Heart right ventricle (tissue), 16 donors: ENCODE measurements at regions not wholly inside any gene's neighbourhood (a gene's known extent, or its start where the extent isn't known, plus 50 kb on each side); places are given as distances from the start of the nearest gene placed in this dataset.

ENCODE experiments used
- ATAC-seq, 8 donors: fragments of 200-7000 bp; cut with Tn5 transposase; one replicate each; pipeline ENCODE4 v1.9.1; 2020; ENCODE audit warnings: mild to moderate bottlenecking in 8 of 8, moderate library complexity in 8 of 8, moderate number of reproducible peaks in 1 of 8
- DNase-seq, 2 donors: peaks; one replicate each; pipeline ENCODE4 v3.0.0-alpha.2; 2020
- H3K27ac ChIP-seq, 10 donors: fragments of 200-600 bp; sonication (generic) in 2 of 10; one replicate each; pipeline versions ENCODE4 v1.5.0 to v1.8.0; 2020 to 2022; ENCODE audit warnings: mild to moderate bottlenecking in 3 of 10
- H3K27me3 ChIP-seq, 7 donors: fragments of 200-600 bp; one replicate each; pipeline ENCODE4 v1.8.0; 2021 to 2022; ENCODE audit warnings: mild to moderate bottlenecking in 2 of 7
- H3K36me3 ChIP-seq, 9 donors: fragments of 200-600 bp; sonication (generic) in 1 of 9; one replicate each; pipeline versions ENCODE4 v1.5.0 to v1.8.0; 2020 to 2022; ENCODE audit warnings: mild to moderate bottlenecking in 2 of 9
- H3K4me1 ChIP-seq, 9 donors: fragments of 200-600 bp; sonication (generic) in 1 of 9; one replicate each; pipeline versions ENCODE4 v1.5.0 to v1.8.0; 2020 to 2022; ENCODE audit warnings: mild to moderate bottlenecking in 4 of 9
- H3K4me3 ChIP-seq, 10 donors: fragments of 200-600 bp; sonication (generic) in 2 of 10; one replicate each; pipeline versions ENCODE4 v1.5.0 to v1.8.0; 2020 to 2022; ENCODE audit warnings: mild to moderate bottlenecking in 7 of 10, moderate library complexity in 2 of 10
- H3K9me3 ChIP-seq, 11 donors: fragments of 200-600 bp in 10 of 11; sonication (generic) in 2 of 11; one replicate each; pipeline versions ENCODE4 v1.5.0 to v1.8.0; 2013 to 2022; ENCODE audit warnings: mild to moderate bottlenecking in 2 of 11, control low read depth in 1 of 11, moderate library complexity in 1 of 11
- WGBS, 2 donors: extraction: QIAGEN DNeasy Blood & Tissue Kit; methylation state at CpG; one replicate each; pipeline ENCODE4 v1.1.7; 2013; ENCODE audit warnings: inconsistent platforms in 1 of 2; 5-methylcytosine and 5-hydroxymethylcytosine counted together
- intact Hi-C, 10 donors: fragments of 100-400 bp; cut with DNase I; formaldehyde crosslinking; loops; one replicate each; pipeline versions ENCODE4 v1.11.1 to v1.14.2; 2022
- TF ChIP-seq, protein P1 (sequence below), 9 donors: fragments of 200-600 bp; sonication (generic) in 2 of 9; IDR thresholded peaks; one replicate each; pipeline versions ENCODE4 v1.5.0 to v1.8.0; 2021 to 2022; ENCODE audit warnings: antibody characterized with exemption in 9 of 9, mild to moderate bottlenecking in 5 of 9, moderate library complexity in 1 of 9
- donor health status: Arrhythmogenic right ventricular cardiomyopathy.
- donor health status: ischemic (EF 13 %, LVEDD 7.1; RV severe dilation, severe dysfunction).
- donor health status: healthy with polysubstance abuse.
- donor health status: DM: no; HTN: yes; CAD: no.
- donor health status: DM: no; HTN: no; CAD: no.
- donor health status: ischemic (EF 25% LVEDD 6.9; RV normal size, moderate dysfunction).
- donor health status: ischemic (EF 25% LVEDD 5.7; RV mildly dilated, moderate dysfunction).
- donor health status: healthy.
- donor health status: DM: yes; HTN: yes; CAD: no.
- donor health status: Ischemic cardiomyopathy.
- donor health status: ischemic (EF 35%, LVEDD 5.7; RV mildly dilated, moderate dysfunction).
- donor health status: nonischemic (EF 11% LVEDD 7.7; RV severe dilation, severe dysfunction).
- donor health status: DM: yes; HTN: yes; CAD: no.
- donor health status: PGD.
- donor health status: ischemic (EF 29% LVEDD 5.4; RV normal size, mild dysfunction).
- donor health status: nonischemic (EF 23%, LVEDD 6.1; RV moderate dilation, normal function).

DNA sequence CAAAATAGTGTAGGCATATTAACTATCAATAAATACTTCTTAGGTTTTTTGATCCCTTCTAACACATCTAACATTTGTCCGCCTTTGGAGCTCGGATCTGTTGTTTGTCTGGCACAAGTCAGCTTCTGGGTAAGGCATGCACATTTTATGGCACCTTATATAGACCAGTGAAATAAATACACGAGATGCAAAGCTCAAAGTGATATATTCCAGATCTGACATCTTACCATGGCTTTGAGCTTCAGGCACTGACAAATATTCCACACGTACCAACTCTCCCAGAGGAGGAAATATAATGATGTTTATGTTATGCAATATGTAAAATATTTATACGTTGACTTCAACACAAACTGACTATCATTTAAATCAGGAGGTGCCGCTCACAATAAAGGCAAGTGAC, 430.1 kb upstream of the SMIM21 start:
- TF ChIP-seq, protein P1, sequence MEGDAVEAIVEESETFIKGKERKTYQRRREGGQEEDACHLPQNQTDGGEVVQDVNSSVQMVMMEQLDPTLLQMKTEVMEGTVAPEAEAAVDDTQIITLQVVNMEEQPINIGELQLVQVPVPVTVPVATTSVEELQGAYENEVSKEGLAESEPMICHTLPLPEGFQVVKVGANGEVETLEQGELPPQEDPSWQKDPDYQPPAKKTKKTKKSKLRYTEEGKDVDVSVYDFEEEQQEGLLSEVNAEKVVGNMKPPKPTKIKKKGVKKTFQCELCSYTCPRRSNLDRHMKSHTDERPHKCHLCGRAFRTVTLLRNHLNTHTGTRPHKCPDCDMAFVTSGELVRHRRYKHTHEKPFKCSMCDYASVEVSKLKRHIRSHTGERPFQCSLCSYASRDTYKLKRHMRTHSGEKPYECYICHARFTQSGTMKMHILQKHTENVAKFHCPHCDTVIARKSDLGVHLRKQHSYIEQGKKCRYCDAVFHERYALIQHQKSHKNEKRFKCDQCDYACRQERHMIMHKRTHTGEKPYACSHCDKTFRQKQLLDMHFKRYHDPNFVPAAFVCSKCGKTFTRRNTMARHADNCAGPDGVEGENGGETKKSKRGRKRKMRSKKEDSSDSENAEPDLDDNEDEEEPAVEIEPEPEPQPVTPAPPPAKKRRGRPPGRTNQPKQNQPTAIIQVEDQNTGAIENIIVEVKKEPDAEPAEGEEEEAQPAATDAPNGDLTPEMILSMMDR (IDR thresholded peaks at IDR 0.05): no peak
- Histone ChIP-seq H3K27me3 (peaks cover 0 to 8% (median 0%) of the 10 kb centered on the region in 7 donors), H3K27ac (no peak overlapping the region), H3K9me3 (no peaks in the 10 kb centered on the region), H3K4me3 (no peak overlapping the region), H3K4me1 (no peaks in the 10 kb centered on the region), H3K36me3 (no peaks in the 10 kb centered on the region)
- DNase-seq: no peak
- intact Hi-C loops: no loop called here
- 77 to 79% methylated on average over 6 of the region's 6 CpGs for WGBS, 2 donors
- ATAC-seq: no peak

GRCh38 chr18:75854808-75855207, 427.3 kb upstream of the SMIM21 start:
- 94% methylated on average over 10 of the region's 10 CpGs for WGBS, 2 donors
- no peak overlapping the region for H3K27ac ChIP-seq
- no peaks in the 10 kb centered on the region for H3K36me3 ChIP-seq
- H3K4me3 ChIP-seq: no peak overlapping the region
- H3K4me1 ChIP-seq: no peaks in the 10 kb centered on the region
- peaks cover 0 to 3% (median 0%) of the 10 kb centered on the region in 7 donors for H3K27me3 ChIP-seq
- TF ChIP-seq, protein P1 (IDR thresholded peaks at IDR 0.05): no peak
- DNase-seq (no peak), ATAC-seq (no peak)
- intact Hi-C loops: no loop called here
- H3K9me3 ChIP-seq: no peaks in the 10 kb centered on the region

DNA sequence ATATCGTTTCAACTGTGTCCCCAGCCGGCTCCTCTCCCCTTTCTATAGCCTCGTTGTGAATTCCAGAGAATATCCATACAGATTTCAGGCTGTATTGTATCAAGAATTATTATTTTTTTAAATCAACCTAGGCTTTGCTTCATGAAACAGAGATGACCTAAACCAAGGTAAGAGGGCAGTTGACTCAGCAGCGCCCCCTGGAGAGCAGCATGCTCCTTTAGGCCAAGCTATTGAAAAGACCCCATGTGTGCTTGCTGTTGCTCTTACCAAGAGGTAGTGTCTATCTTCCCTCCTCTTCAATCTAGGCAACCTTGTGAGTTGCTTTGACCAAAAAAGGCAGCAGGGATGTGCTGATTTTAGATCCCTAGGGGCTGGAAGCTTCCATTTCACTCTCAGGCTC, 426.7 kb upstream of the SMIM21 start:
- no peak for DNase-seq
- intact Hi-C loops: no loop called here

GRCh38 chr18:75846321-75846720, 418.8 kb upstream of the SMIM21 start:
- intact Hi-C loops: no loop called here
- TF ChIP-seq, protein P1 (IDR thresholded peaks at IDR 0.05): no peak
- H3K36me3 ChIP-seq: no peaks in the 10 kb centered on the region
- 78 to 79% methylated on average over 3 of the region's 3 CpGs for WGBS, 2 donors
- H3K4me1 ChIP-seq: no peaks in the 10 kb centered on the region
- no peak for ATAC-seq
- H3K27ac ChIP-seq: no peak overlapping the region
- H3K27me3 ChIP-seq: peaks cover 0 to 3% (median 0%) of the 10 kb centered on the region in 7 donors
- no peaks in the 10 kb centered on the region for H3K9me3 ChIP-seq
- DNase-seq: no peak
- no peak overlapping the region for H3K4me3 ChIP-seq

More for the DNA sequence above, 426.7 kb upstream of the SMIM21 start:
- TF ChIP-seq, protein P1 (IDR thresholded peaks at IDR 0.05): peak in 4 of 9 donors; percentile 17 to 28 (median 22)
- Histone ChIP-seq H3K4me3 (no peak overlapping the region), H3K9me3 (no peaks in the 10 kb centered on the region), H3K27ac (no peak overlapping the region), H3K27me3 (no peaks in the 10 kb centered on the region), H3K4me1 (no peaks in the 10 kb centered on the region), H3K36me3 (no peaks in the 10 kb centered on the region)
- no peak for ATAC-seq
- WGBS, 2 donors: 74 to 77% methylated on average over 4 of the region's 4 CpGs
